Subcutaneous abdominal adipose tissue (tissue), 5 donors: ENCODE measurements at regions not wholly inside any gene's neighbourhood (a gene's known extent, or its start where the extent isn't known, plus 50 kb on each side); places are given as distances from the start of the nearest gene placed in this dataset.

Source experiments
- H3K27ac ChIP-seq: one replicate; pipeline ENCODE4 v1.7.0; 2013; ENCODE audit warnings: low read depth, mild to moderate bottlenecking, inconsistent platforms, low read length, moderate library complexity
- H3K27me3 ChIP-seq, 5 donors: one replicate each; pipeline ENCODE4 v1.7.0; 2013; ENCODE audit warnings: low read length in 5 of 5, inconsistent platforms in 1 of 5; ENCODE audit not compliant: control insufficient read depth in 5 of 5, insufficient read depth in 4 of 5
- H3K36me3 ChIP-seq, 5 donors: one replicate each; pipeline ENCODE4 v1.7.0; 2013; ENCODE audit warnings: low read length in 5 of 5; ENCODE audit not compliant: control insufficient read depth in 5 of 5, insufficient read depth in 5 of 5
- H3K4me1 ChIP-seq, 5 donors: one replicate each; pipeline ENCODE4 v1.7.0; 2013; ENCODE audit warnings: low read length in 5 of 5, mild to moderate bottlenecking in 3 of 5, moderate library complexity in 1 of 5; ENCODE audit not compliant: control insufficient read depth in 5 of 5, insufficient read depth in 5 of 5
- H3K4me3 ChIP-seq, 5 donors: one replicate each; pipeline ENCODE4 v1.7.0; 2013; ENCODE audit warnings: low read length in 5 of 5, low read depth in 1 of 5
- H3K9ac ChIP-seq, 5 donors: one replicate each; pipeline ENCODE4 v1.7.0; 2013; ENCODE audit warnings: low read length in 5 of 5, mild to moderate bottlenecking in 4 of 5, moderate library complexity in 3 of 5
- H3K9me3 ChIP-seq, 5 donors: one replicate each; pipeline ENCODE4 v1.7.0; 2013; ENCODE audit warnings: low read length in 5 of 5; ENCODE audit not compliant: control insufficient read depth in 5 of 5
- donor health status: healthy.
- donor health status: healthy.
- donor health status: healthy.
- donor health status: healthy.
- donor health status: healthy.

DNA sequence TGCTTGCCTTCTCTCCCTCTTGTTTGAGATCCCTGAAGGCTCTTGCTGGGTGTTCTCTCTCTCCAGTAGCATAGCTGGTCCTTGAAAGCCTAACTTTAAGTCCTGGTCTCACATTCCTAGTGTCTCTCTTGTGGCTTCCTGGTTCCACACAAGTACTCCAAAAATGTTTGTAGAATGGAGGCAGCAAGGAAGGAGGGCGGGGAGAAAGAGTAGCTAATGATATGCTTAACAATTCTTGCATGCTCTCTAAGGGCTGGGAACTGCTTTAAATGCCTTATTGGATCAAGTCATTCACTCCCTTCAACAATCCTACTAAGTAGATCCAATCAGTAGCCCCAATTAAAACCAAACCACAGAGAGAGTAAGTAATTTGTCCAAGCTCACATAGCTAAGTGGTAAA, 357.3 kb downstream of the KLF5 start:
- Histone ChIP-seq H3K4me1 (no peaks in the 10 kb centered on the region), H3K27me3 (no peaks in the 10 kb centered on the region), H3K9me3 (no peaks in the 10 kb centered on the region), H3K36me3 (no peaks in the 10 kb centered on the region), H3K27ac (no peak overlapping the region), H3K4me3 (no peak overlapping the region), H3K9ac (no peak overlapping the region)

DNA sequence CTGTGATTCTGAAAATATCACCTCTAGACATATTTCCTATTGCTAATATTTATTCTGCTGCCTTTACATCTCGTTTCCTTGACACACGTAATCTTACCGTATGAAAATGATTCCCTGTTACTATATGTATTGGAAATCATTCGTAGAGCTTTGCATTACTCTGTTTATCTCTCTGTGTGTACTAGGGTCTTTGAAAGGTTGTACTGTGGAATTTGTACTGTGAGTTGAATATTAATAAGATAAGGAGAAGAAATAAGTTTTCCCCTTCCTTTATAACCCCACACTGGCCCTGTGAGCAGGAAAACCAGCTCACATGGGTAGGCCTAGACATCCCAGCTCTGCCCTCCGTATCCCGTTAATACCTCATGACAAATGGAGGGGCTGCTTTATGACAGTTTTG, 354.9 kb downstream of the KLF5 start:
- Histone ChIP-seq H3K36me3 (no peaks in the 10 kb centered on the region), H3K4me1 (no peaks in the 10 kb centered on the region), H3K9me3 (peaks cover 0 to 2% (median 0%) of the 10 kb centered on the region in 5 donors), H3K27me3 (no peaks in the 10 kb centered on the region), H3K4me3 (no peak overlapping the region), H3K9ac (no peak overlapping the region), H3K27ac (no peak overlapping the region)

DNA sequence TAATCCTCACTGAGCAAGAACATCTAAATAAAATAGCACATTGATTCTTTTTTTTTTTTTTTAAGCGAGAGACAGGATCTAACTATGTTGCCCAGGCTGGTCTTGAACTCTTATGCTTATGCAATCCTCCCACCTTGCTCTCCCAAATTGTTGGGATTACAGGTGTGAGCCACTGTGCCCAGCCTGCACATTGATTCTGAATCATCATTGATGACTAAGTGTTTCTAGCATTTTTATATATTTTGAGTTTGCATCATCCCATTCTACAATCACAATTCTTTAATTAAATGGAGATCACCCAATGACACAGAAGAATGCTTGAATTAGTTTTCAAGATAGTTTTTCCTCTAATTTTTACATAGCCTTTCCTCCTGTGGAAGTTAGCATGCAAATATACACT, 354.1 kb downstream of the KLF5 start:
- Histone ChIP-seq H3K36me3 (no peaks in the 10 kb centered on the region), H3K9ac (no peak overlapping the region), H3K27me3 (no peaks in the 10 kb centered on the region), H3K4me1 (no peaks in the 10 kb centered on the region), H3K4me3 (no peak overlapping the region), H3K27ac (no peak overlapping the region), H3K9me3 (peaks cover 0 to 2% (median 0%) of the 10 kb centered on the region in 5 donors)

DNA sequence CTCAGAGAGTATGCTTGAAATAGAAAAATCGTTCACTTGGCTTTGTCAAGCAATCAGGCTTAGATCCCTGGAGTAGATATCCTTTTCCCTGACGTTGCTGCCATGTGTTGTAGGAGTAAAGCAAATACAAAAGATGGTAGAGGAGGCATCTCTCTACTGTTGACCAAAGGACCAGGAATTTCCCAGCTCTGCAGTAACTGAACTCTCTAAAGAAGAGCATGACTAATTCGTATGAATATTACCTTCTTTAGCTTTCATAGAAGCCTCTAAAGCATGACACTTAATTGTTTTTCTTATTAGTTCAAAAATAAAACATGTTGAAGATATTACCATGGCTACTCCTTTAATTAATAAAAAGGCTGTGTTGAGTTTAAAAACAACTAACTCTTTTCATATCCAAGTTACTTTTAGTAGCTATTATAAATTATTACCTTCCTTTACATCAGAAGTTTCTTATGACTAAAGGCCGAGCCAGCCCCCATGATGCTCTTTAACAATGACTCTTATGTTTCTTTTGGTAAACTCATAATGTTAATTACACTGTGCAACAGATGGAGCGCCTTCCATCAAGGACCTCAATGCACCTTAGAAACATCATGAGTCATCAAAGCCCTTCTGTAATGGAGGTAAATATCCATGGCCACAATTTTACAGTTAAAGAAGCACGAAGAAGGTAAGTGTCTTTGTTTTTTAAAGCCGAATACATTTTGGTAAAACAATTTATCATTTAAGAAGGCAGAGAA, 352.4 kb downstream of the KLF5 start:
- Histone ChIP-seq H3K9me3 (peaks cover 0 to 2% (median 0%) of the 10 kb centered on the region in 5 donors), H3K27me3 (no peaks in the 10 kb centered on the region), H3K9ac (no peak overlapping the region), H3K27ac (no peak overlapping the region), H3K36me3 (no peaks in the 10 kb centered on the region), H3K4me3 (no peak overlapping the region), H3K4me1 (no peaks in the 10 kb centered on the region)

DNA sequence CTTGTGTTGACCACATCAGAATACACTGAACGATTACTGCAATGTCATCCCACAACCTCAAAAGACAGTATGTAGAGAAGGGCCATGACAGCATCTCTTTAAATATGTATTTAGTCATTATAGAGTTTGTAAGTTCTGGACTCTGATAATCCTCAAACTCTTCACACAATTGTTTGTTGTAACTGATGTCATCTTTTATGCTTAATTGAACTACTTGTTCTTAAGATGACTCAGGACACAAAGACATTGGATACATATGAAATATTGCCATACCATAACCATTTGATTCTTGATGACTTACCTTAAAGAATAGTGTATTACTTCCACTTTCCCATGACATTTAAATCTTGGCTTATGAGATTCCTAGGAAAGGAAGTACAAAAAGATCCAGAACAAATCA, 347.6 kb downstream of the KLF5 start:
- peaks cover 0 to 2% (median 0%) of the 10 kb centered on the region in 5 donors for H3K9me3 ChIP-seq
- H3K4me3 ChIP-seq: no peak overlapping the region
- no peak overlapping the region for H3K27ac ChIP-seq
- H3K9ac ChIP-seq: no peak overlapping the region
- no peaks in the 10 kb centered on the region for H3K27me3 ChIP-seq
- H3K36me3 ChIP-seq: no peaks in the 10 kb centered on the region
- H3K4me1 ChIP-seq: no peaks in the 10 kb centered on the region

GRCh38 chr13:73404581-73404980, 345.8 kb downstream of the KLF5 start:
- H3K4me1 ChIP-seq: no peaks in the 10 kb centered on the region
- H3K36me3 ChIP-seq: no peaks in the 10 kb centered on the region
- H3K9ac ChIP-seq: no peak overlapping the region
- H3K27me3 ChIP-seq: no peaks in the 10 kb centered on the region
- H3K9me3 ChIP-seq: peaks cover 0 to under 1% (median 0%) of the 10 kb centered on the region in 5 donors
- H3K4me3 ChIP-seq: no peak overlapping the region
- no peak overlapping the region for H3K27ac ChIP-seq

- H3K9me3 ChIP-seq: no peaks in the 10 kb centered on the region
- no peaks in the 10 kb centered on the region for H3K4me1 ChIP-seq
- H3K27me3 ChIP-seq: no peaks in the 10 kb centered on the region
- H3K36me3 ChIP-seq: no peaks in the 10 kb centered on the region
- H3K4me3 ChIP-seq: no peak overlapping the region
- no peak overlapping the region for H3K27ac ChIP-seq
- H3K9ac ChIP-seq: no peak overlapping the region
Observed at GRCh38 chr13:73403355-73404120, 344.7 kb downstream of the KLF5 start.

DNA sequence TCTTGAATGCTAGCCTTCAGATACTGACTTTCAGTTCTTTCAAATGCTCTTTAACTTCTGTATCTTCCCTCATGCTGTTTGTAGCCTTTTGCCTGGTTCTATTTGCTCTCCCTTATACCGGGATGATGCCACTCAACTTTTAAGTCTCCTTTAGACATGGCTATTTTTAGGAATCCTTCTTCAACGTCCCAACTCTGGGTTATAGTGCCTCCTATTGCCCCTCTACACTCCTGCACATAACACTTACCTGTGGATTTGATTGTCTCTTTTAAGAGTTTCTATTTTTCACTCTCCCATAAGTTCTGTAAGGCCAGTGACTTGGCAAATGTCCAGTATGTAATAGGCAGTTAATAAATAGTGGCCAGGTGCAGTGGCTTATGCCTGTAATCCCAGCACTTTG, 343.0 kb downstream of the KLF5 start:
- Histone ChIP-seq H3K4me1 (no peaks in the 10 kb centered on the region), H3K36me3 (no peaks in the 10 kb centered on the region), H3K27me3 (no peaks in the 10 kb centered on the region), H3K4me3 (no peak overlapping the region), H3K9me3 (no peaks in the 10 kb centered on the region), H3K9ac (no peak overlapping the region), H3K27ac (no peak overlapping the region)

- H3K9me3 ChIP-seq: no peaks in the 10 kb centered on the region
- no peaks in the 10 kb centered on the region for H3K4me1 ChIP-seq
- no peaks in the 10 kb centered on the region for H3K27me3 ChIP-seq
- no peak overlapping the region for H3K27ac ChIP-seq
- H3K4me3 ChIP-seq: no peak overlapping the region
- no peak overlapping the region for H3K9ac ChIP-seq
- no peaks in the 10 kb centered on the region for H3K36me3 ChIP-seq
Observed at GRCh38 chr13:73399347-73400216, 340.8 kb downstream of the KLF5 start.
